ENCODE measurements at regions not wholly inside any gene's neighbourhood (a gene's known extent, or its start where the extent isn't known, plus 50 kb on each side); places are given as distances from the start of the nearest gene placed in this dataset.

GRCh38 chr13:104034891-104035290, 968.7 kb upstream of the SLC10A2 start:
- DNase-seq = no peak
- WGBS, 2 donors = 94 to 98% methylated on average over 2 of the region's 2 CpGs
- Histone ChIP-seq H3K4me3 (no peak overlapping the region), H3K27me3 (no peaks in the 10 kb centered on the region), H3K27ac (no peak overlapping the region), H3K36me3 (ENCODE audit: low read depth, missing control alignments) (no peaks in the 10 kb centered on the region), H3K4me1 (no peaks in the 10 kb centered on the region), H3K9me3 (no peaks in the 10 kb centered on the region)
- intact Hi-C loops (cut with DNase I; ENCODE audit: low total_unique reads) = no loop called here
- no peak for TF ChIP-seq CTCF (IDR thresholded peaks at IDR 0.05)
- TF ChIP-seq POLR2A (IDR thresholded peaks at IDR 0.05) = no peak

DNA sequence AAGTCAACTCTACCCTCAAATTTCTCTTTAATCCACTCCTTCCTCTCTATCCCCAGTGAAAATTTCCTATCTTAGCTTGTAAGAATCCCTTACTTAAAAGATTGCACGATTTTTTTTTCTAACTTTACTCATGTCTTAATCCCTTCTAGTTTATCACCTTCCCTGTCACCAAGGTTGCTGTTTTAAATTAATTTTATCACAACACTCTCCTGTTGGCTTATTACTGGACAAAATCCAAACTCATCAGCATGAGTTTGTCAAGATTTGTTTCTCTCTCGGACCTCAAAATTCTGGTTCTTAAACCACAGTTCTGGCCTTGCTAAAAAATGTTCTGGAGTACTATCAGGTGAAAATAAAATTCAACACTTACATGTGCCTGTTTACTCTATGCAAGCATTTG, 959.1 kb upstream of the SLC10A2 start:
- Histone ChIP-seq H3K27me3 (no peaks in the 10 kb centered on the region), H3K9me3 (no peaks in the 10 kb centered on the region), H3K27ac (no peak overlapping the region), H3K4me3 (no peak overlapping the region), H3K4me1 (no peaks in the 10 kb centered on the region), H3K36me3 (ENCODE audit: low read depth, missing control alignments) (no peaks in the 10 kb centered on the region)
- DNase-seq = no peak
- intact Hi-C loops (cut with DNase I; ENCODE audit: low total_unique reads) = no loop called here
- no peak for TF ChIP-seq CTCF (IDR thresholded peaks at IDR 0.05)
- no peak for TF ChIP-seq POLR2A (IDR thresholded peaks at IDR 0.05)
- WGBS, 2 donors = 67 to 77% methylated on average over 2 of the region's 2 CpGs

GRCh38 chr13:104024416-104025170, 958.4 kb upstream of the SLC10A2 start:
- no peaks in the 10 kb centered on the region for H3K4me1 ChIP-seq
- intact Hi-C loops (cut with DNase I; ENCODE audit: low total_unique reads) = no loop called here
- H3K36me3 ChIP-seq (ENCODE audit: low read depth, missing control alignments) = no peaks in the 10 kb centered on the region
- no peaks in the 10 kb centered on the region for H3K27me3 ChIP-seq
- 60 to 66% methylated on average over 4 of the region's 4 CpGs for WGBS, 2 donors
- TF ChIP-seq CTCF (IDR thresholded peaks at IDR 0.05) = no peak
- TF ChIP-seq POLR2A (IDR thresholded peaks at IDR 0.05) = no peak
- H3K4me3 ChIP-seq = no peak overlapping the region
- no peak for DNase-seq
- H3K27ac ChIP-seq = no peak overlapping the region
- H3K9me3 ChIP-seq = no peaks in the 10 kb centered on the region

DNA sequence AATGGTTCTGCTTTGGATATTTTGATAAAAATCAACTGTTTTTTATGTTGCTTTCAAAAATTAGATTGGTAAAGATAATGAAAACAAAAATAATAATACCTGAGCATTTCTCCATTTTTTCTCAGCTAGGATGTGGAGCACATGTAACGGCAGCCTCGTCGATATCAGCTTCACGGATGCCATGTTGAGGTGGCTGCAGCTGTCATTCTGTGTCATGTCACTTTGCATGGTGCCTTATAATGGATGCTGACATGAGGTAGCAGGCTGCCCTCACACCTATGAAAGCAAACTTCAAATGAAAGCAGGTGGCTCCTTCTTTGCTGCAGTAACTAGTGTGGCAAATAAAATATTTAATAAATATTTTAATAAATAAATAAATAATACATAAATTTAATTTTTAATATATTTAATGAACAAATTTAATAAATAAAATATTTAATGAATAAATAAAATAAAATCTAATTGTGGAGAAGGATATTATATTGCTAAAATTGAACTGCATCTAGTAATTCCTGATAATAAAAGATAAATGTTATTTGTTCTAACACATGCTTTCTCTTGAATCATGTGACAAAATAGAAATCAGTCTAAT, 955.7 kb upstream of the SLC10A2 start:
- no peak for DNase-seq
- no peaks in the 10 kb centered on the region for H3K4me1 ChIP-seq
- WGBS, 2 donors = 92 to 94% methylated on average over 4 of the region's 4 CpGs
- H3K4me3 ChIP-seq = no peak overlapping the region
- no peaks in the 10 kb centered on the region for H3K27me3 ChIP-seq
- TF ChIP-seq POLR2A (IDR thresholded peaks at IDR 0.05) (no peak), CTCF (IDR thresholded peaks at IDR 0.05) (no peak)
- intact Hi-C loops (cut with DNase I; ENCODE audit: low total_unique reads) = no loop called here
- no peaks in the 10 kb centered on the region for H3K9me3 ChIP-seq
- H3K36me3 ChIP-seq (ENCODE audit: low read depth, missing control alignments) = no peaks in the 10 kb centered on the region
- H3K27ac ChIP-seq = no peak overlapping the region

DNA sequence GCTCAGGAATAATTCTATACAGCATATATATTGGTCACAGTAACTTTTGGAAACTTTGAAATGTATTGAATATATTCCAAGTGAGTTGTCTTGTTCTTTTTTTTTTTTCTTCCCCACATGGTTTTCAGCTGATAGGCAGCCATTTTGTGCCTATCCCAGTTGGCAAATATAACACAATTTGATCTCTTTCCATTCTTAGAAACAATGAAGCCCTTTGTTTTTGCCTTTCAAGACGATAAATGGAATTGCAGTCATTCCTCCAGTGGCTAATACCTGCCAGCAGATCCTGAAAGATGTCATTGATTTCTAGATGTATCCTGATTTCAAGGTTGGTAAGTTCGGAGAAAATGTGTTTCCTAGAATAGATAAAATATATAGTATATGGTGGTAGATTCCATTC, 951.1 kb upstream of the SLC10A2 start:
- Histone ChIP-seq H3K4me1 (peaks cover 16% of the 10 kb centered on the region), H3K36me3 (ENCODE audit: low read depth, missing control alignments) (no peaks in the 10 kb centered on the region), H3K4me3 (no peak overlapping the region), H3K27ac (no peak overlapping the region), H3K27me3 (no peaks in the 10 kb centered on the region), H3K9me3 (no peaks in the 10 kb centered on the region)
- intact Hi-C loops (cut with DNase I; ENCODE audit: low total_unique reads) = no loop called here
- TF ChIP-seq CTCF (IDR thresholded peaks at IDR 0.05) = no peak
- TF ChIP-seq POLR2A (IDR thresholded peaks at IDR 0.05) = no peak
- DNase-seq = no peak
- WGBS, 2 donors = 60 to 65% methylated on average over 2 of the region's 2 CpGs
